ENCODE measurements at regions not wholly inside any gene's neighbourhood (a gene's known extent, or its start where the extent isn't known, plus 50 kb on each side); places are given as distances from the start of the nearest gene placed in this dataset.

- WGBS, 2 donors (ENCODE audit: extremely low coverage in 2 of 2, insufficient read length in 2 of 2, insufficient replicate concordance in 1 of 2), result no CpG with 5 or more reads among the region's 4 CpGs
- Histone ChIP-seq H3K4me1 (ENCODE audit: control insufficient read depth in 2 of 2, insufficient read depth in 1 of 2, low read depth in 1 of 2, low read length in 2 of 2) (no peaks in the 10 kb centered on the region), H3K4me3 (ENCODE audit: low read length in 2 of 2) (no peak overlapping the region), H4K91ac (ENCODE audit: low read depth, low read length, poor library complexity) (no peak overlapping the region), H3K27ac (replicated peaks; ENCODE audit: low read length) (no peak overlapping the region), H3K4me2 (ENCODE audit: insufficient read depth, low read length, poor library complexity, severe bottlenecking) (no peak overlapping the region), H3K18ac (ENCODE audit: low read length) (no peak overlapping the region), H2BK120ac (ENCODE audit: low read depth, low read length) (no peak overlapping the region), H3K4ac (ENCODE audit: low read length) (no peak overlapping the region), H2AK5ac (ENCODE audit: low read depth, low read length) (no peak overlapping the region), H2BK12ac (ENCODE audit: low read length) (no peak overlapping the region), H2BK5ac (ENCODE audit: low read length) (no peak overlapping the region), H2BK15ac (ENCODE audit: low read length) (no peak overlapping the region), H3K9ac (ENCODE audit: low read depth, low read length, poor library complexity) (no peak overlapping the region), H2AFZ (ENCODE audit: low read length) (no peak overlapping the region), H3K27me3 (ENCODE audit: control insufficient read depth in 3 of 3, insufficient read depth in 3 of 3, low read depth in 1 of 3, low read length in 3 of 3) (no peaks in the 10 kb centered on the region), H4K8ac (ENCODE audit: low read depth, low read length) (no peak overlapping the region), H3K79me1 (ENCODE audit: low read depth, low read length) (no peaks in the 10 kb centered on the region), H3K36me3 (replicated peaks in 1 of 2; ENCODE audit: control insufficient read depth in 2 of 2, insufficient read depth in 2 of 2, low read length in 2 of 2) (no peaks in the 10 kb centered on the region), H3K14ac (ENCODE audit: low read length) (no peak overlapping the region), H3K23ac (ENCODE audit: low read depth, low read length, poor library complexity) (no peak overlapping the region), H3K9me3 (replicated peaks in 1 of 2; ENCODE audit: control insufficient read depth in 2 of 2, insufficient read depth in 1 of 2, low read depth in 1 of 2, low read length in 2 of 2) (no peaks in the 10 kb centered on the region)
- no peak for DNase-seq (ENCODE audit: low spot score)
These were observed 87.6 kb downstream of the C21orf91 start for GRCh38 chr21:17731554-17731953.

- Histone ChIP-seq H4K8ac (ENCODE audit: low read depth, low read length) (no peak overlapping the region), H3K14ac (ENCODE audit: low read length) (no peak overlapping the region), H3K4ac (ENCODE audit: low read length) (no peak overlapping the region), H3K9me3 (replicated peaks in 1 of 2; ENCODE audit: control insufficient read depth in 2 of 2, insufficient read depth in 1 of 2, low read depth in 1 of 2, low read length in 2 of 2) (no peaks in the 10 kb centered on the region), H2BK12ac (ENCODE audit: low read length) (no peak overlapping the region), H3K27ac (replicated peaks; ENCODE audit: low read length) (no peak overlapping the region), H3K23ac (ENCODE audit: low read depth, low read length, poor library complexity) (no peak overlapping the region), H3K27me3 (ENCODE audit: control insufficient read depth in 3 of 3, insufficient read depth in 3 of 3, low read depth in 1 of 3, low read length in 3 of 3) (no peaks in the 10 kb centered on the region), H3K79me1 (ENCODE audit: low read depth, low read length) (no peaks in the 10 kb centered on the region), H3K4me3 (ENCODE audit: low read length in 2 of 2) (no peak overlapping the region), H3K36me3 (replicated peaks in 1 of 2; ENCODE audit: control insufficient read depth in 2 of 2, insufficient read depth in 2 of 2, low read length in 2 of 2) (no peaks in the 10 kb centered on the region), H3K4me2 (ENCODE audit: insufficient read depth, low read length, poor library complexity, severe bottlenecking) (no peak overlapping the region), H3K4me1 (ENCODE audit: control insufficient read depth in 2 of 2, insufficient read depth in 1 of 2, low read depth in 1 of 2, low read length in 2 of 2) (no peaks in the 10 kb centered on the region), H4K91ac (ENCODE audit: low read depth, low read length, poor library complexity) (no peak overlapping the region), H2BK5ac (ENCODE audit: low read length) (no peak overlapping the region), H2AFZ (ENCODE audit: low read length) (peak overlapping the region; percentile 21), H2AK5ac (ENCODE audit: low read depth, low read length) (no peak overlapping the region), H3K9ac (ENCODE audit: low read depth, low read length, poor library complexity) (no peak overlapping the region), H3K18ac (ENCODE audit: low read length) (no peak overlapping the region), H2BK15ac (ENCODE audit: low read length) (no peak overlapping the region), H2BK120ac (ENCODE audit: low read depth, low read length) (no peak overlapping the region)
- no CpG with 5 or more reads among the region's 1 CpG for WGBS, 2 donors (ENCODE audit: extremely low coverage in 2 of 2, insufficient read length in 2 of 2, insufficient replicate concordance in 1 of 2)
- DNase-seq (ENCODE audit: low spot score), result no peak
These were observed 88.4 kb downstream of the C21orf91 start for GRCh38 chr21:17730782-17731181.

DNA sequence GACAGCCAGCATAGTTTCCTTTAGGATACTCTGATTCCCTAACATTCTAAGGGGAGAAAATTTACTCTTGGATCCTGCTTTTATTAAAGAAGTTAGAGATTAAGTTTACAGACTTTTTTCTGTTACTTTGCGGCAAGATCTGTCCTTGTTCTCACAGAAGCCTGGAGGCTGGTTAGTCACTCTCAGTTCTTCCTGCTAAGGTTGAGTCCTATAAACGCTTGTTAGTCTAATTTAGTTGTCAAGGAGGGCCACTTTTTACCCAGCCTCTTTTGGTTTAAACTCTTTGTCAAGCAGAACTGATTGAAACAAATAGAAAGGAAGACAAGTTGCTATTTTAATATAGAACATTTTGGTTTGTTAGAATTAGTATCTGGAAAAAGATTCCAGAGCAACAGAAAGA is 89.7 kb downstream of the C21orf91 start:
- no peak overlapping the region for H3K4me3 ChIP-seq (ENCODE audit: low read length in 2 of 2)
- WGBS, 2 donors (ENCODE audit: extremely low coverage in 2 of 2, insufficient read length in 2 of 2, insufficient replicate concordance in 1 of 2), result no CpG with 5 or more reads among the region's 2 CpGs
- H3K27ac ChIP-seq (replicated peaks; ENCODE audit: low read length), result no peak overlapping the region

GRCh38 chr21:17727361-17727760 is 91.8 kb downstream of the C21orf91 start:
- Histone ChIP-seq H3K18ac (ENCODE audit: low read length) (no peak overlapping the region), H2BK120ac (ENCODE audit: low read depth, low read length) (no peak overlapping the region), H3K27me3 (ENCODE audit: control insufficient read depth in 3 of 3, insufficient read depth in 3 of 3, low read depth in 1 of 3, low read length in 3 of 3) (no peaks in the 10 kb centered on the region), H4K8ac (ENCODE audit: low read depth, low read length) (no peak overlapping the region), H2BK15ac (ENCODE audit: low read length) (no peak overlapping the region), H4K91ac (ENCODE audit: low read depth, low read length, poor library complexity) (no peak overlapping the region), H3K9me3 (replicated peaks in 1 of 2; ENCODE audit: control insufficient read depth in 2 of 2, insufficient read depth in 1 of 2, low read depth in 1 of 2, low read length in 2 of 2) (no peaks in the 10 kb centered on the region), H2AFZ (ENCODE audit: low read length) (no peak overlapping the region), H3K36me3 (replicated peaks in 1 of 2; ENCODE audit: control insufficient read depth in 2 of 2, insufficient read depth in 2 of 2, low read length in 2 of 2) (no peaks in the 10 kb centered on the region), H2AK5ac (ENCODE audit: low read depth, low read length) (no peak overlapping the region), H3K79me1 (ENCODE audit: low read depth, low read length) (no peaks in the 10 kb centered on the region), H3K4me3 (ENCODE audit: low read length in 2 of 2) (no peak overlapping the region), H3K4me1 (ENCODE audit: control insufficient read depth in 2 of 2, insufficient read depth in 1 of 2, low read depth in 1 of 2, low read length in 2 of 2) (no peaks in the 10 kb centered on the region), H2BK12ac (ENCODE audit: low read length) (no peak overlapping the region), H3K4me2 (ENCODE audit: insufficient read depth, low read length, poor library complexity, severe bottlenecking) (no peak overlapping the region), H2BK5ac (ENCODE audit: low read length) (no peak overlapping the region), H3K23ac (ENCODE audit: low read depth, low read length, poor library complexity) (no peak overlapping the region), H3K14ac (ENCODE audit: low read length) (no peak overlapping the region), H3K9ac (ENCODE audit: low read depth, low read length, poor library complexity) (no peak overlapping the region), H3K4ac (ENCODE audit: low read length) (no peak overlapping the region), H3K27ac (replicated peaks; ENCODE audit: low read length) (no peak overlapping the region)
- WGBS, 2 donors (ENCODE audit: extremely low coverage in 2 of 2, insufficient read length in 2 of 2, insufficient replicate concordance in 1 of 2), result no CpG with 5 or more reads among the region's 6 CpGs
- no peak for DNase-seq (ENCODE audit: low spot score)

More for the DNA sequence above, 89.7 kb downstream of the C21orf91 start:
- Histone ChIP-seq H2AFZ (ENCODE audit: low read length) (no peak overlapping the region), H3K9me3 (replicated peaks in 1 of 2; ENCODE audit: control insufficient read depth in 2 of 2, insufficient read depth in 1 of 2, low read depth in 1 of 2, low read length in 2 of 2) (no peaks in the 10 kb centered on the region), H4K91ac (ENCODE audit: low read depth, low read length, poor library complexity) (no peak overlapping the region), H2BK12ac (ENCODE audit: low read length) (no peak overlapping the region), H3K23ac (ENCODE audit: low read depth, low read length, poor library complexity) (no peak overlapping the region), H3K27me3 (ENCODE audit: control insufficient read depth in 3 of 3, insufficient read depth in 3 of 3, low read depth in 1 of 3, low read length in 3 of 3) (no peaks in the 10 kb centered on the region), H2BK120ac (ENCODE audit: low read depth, low read length) (no peak overlapping the region), H3K14ac (ENCODE audit: low read length) (no peak overlapping the region), H3K4me2 (ENCODE audit: insufficient read depth, low read length, poor library complexity, severe bottlenecking) (no peak overlapping the region), H3K9ac (ENCODE audit: low read depth, low read length, poor library complexity) (no peak overlapping the region), H3K36me3 (replicated peaks in 1 of 2; ENCODE audit: control insufficient read depth in 2 of 2, insufficient read depth in 2 of 2, low read length in 2 of 2) (no peaks in the 10 kb centered on the region), H2BK5ac (ENCODE audit: low read length) (no peak overlapping the region), H3K18ac (ENCODE audit: low read length) (no peak overlapping the region), H4K8ac (ENCODE audit: low read depth, low read length) (no peak overlapping the region), H2BK15ac (ENCODE audit: low read length) (no peak overlapping the region), H2AK5ac (ENCODE audit: low read depth, low read length) (no peak overlapping the region), H3K4ac (ENCODE audit: low read length) (no peak overlapping the region), H3K79me1 (ENCODE audit: low read depth, low read length) (no peaks in the 10 kb centered on the region), H3K4me1 (ENCODE audit: control insufficient read depth in 2 of 2, insufficient read depth in 1 of 2, low read depth in 1 of 2, low read length in 2 of 2) (no peaks in the 10 kb centered on the region)
- DNase-seq (ENCODE audit: low spot score), result no peak

All from neuronal stem cell (in vitro differentiated cells).